SKM-1 (cell line): ENCODE measurements at regions not wholly inside any gene's neighbourhood (a gene's known extent, or its start where the extent isn't known, plus 50 kb on each side); places are given as distances from the start of the nearest gene placed in this dataset.
"Not testable (repeated sequence)": the region's sequence is repeated elsewhere in the genome, so short reads cannot be mapped to it uniquely, and the experiment has no call there.

ENCODE experiments used
- DNase-seq: peaks from one replicate; lab custom pipeline; 2025; ENCODE audit not compliant: unreplicated experiment; lab: John Stamatoyannopoulos, UW

DNA sequence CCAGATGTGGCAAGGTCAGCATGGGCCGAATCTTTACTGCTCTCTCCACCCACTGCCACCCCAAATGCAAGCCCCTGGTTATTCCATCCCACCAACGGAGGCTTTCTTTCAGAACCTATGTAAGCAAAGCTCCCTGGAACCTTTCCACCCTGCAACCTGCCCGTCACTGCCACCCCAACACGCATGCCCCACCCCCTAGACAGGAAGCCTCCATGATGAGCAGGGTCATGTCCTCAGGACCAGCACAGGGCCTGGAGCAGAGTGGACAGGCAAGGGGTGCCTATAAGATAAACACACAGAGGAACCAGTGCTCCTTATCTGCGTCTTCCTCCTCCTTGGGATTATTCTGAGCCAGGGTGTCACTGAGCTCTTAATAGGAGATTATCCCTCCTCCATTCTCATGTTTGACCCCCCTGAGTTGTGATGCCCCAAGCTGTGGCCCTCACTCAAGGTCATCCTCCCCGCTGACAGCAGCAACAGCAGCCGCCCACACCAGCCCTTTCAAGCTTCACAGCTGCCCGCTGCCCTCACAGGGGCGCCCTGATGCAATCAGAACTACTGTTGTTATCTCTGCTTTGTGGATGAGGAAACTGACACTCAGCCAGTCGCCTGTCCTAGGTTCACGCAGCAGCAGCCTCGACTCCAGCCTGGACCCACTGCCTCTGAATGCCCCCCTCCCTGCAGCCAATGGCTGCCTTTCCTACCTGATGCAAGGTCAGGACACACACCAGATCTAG, 647.3 kb downstream of the TBC1D22A start:
- DNase-seq = no peak

DNA sequence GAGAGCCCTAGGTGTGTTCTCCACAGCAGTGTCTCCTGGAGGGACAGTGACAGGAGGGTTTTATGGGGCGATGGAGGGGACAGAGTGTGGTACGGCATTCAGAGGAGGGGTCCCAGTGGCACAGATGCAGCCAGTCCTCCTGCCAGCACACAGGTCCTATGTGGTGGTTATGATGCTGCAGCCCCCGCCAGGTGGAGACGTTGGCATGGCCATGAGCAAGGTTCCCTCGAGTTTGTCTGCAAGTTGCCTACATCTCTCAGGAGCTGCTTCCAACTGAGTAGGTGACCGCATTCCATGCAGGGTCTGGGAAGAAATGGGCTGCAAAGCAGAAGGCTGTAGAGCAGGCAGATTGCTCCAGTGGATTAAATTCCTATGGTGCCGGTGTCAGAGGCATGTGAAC, 646.0 kb downstream of the TBC1D22A start:
- DNase-seq = no peak

DNA sequence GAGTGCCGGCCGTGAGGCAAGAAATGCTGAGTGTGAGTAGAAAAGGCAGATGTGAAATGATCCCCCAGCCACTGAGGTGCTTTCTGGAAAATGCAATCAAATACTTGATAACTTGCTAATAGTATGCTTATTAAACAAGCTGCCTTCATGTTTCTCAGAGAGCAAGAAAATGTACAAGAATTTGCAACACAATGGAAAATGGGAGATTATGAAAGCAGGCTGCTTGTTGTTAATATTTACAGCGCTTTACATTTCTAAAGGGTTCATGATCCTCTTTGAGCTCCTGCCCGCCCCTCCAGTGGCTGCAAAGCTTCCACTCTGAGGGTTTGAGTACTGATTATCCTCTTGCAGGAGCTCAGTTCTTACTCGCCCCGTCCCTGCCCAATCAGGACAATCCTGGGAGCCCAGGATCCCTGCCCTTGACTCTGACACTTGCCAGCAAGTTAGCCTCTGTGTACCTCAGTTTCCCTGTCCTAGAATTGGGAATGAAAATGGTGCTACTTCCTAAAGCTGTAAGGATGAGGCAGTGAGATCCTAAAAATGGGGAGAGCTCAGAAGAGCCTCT, 645.1 kb downstream of the TBC1D22A start:
- DNase-seq = no peak

DNA sequence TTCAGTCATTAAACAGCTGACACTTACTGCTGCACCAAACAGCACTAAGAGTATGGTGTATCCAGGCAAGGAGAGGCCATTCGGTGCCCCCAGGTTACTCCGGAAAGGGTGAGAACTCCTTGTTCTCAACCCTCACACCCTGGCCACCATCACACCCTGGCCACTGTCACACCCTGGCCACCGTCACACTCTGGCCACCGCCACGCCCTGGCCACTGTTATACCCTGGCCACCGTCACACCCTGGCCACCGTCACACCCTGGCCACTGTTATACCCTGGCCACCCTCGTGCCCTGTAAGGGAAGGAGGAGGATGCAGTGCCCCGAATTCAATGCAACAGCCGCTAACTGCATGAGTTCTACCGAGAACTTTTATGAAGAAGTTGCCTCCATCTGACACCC, 644.4 kb downstream of the TBC1D22A start:
- DNase-seq = no peak

DNA sequence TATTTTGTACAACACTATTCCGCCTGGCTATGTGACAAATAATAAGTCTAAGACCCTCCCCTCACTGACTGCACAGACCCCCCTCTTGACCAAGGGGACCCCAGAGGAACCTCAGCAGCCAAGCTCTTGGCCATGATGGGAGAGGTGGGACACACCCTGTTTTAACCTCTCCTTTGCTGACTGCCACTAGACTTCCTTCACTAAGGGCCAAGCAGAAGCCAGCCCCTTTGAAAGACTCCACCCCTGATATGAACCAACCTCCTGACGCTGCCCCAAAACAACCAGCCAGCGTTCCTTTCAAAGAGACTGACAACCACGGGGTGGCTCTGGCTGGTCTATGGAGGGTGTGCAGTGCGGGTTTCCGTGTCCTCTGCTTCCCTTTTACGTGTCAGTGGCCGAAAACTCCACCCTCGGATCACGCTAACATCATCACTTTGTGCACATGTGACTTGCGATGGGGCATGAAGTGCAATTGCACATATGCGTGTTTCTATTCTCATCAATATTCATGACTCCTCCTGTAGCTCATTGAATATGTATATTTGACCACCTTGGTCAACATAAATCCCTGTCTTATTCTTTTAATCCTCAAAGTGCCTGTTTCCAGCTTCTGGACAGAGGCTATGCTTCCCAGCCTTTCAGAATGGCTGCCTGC, 643.9 kb downstream of the TBC1D22A start:
- no peak for DNase-seq

DNA sequence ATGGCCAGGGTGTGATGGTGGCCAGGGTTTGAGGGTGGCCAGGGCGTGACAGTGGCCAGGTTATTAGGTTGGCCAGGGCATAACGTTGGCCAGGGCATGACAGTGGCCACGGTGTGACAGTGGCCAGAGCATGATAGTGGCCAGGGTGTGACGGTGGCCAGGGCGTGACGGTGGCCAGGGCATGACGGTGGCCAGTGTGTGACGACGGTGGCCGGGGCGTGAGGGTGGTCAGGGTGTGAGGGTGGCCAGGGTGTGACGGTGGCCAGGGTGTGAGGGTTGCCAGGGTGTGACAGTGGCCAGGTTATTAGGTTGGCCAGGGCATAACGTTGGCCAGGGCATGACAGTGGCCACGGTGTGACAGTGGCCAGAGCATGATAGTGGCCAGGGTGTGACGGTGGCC, 642.8 kb downstream of the TBC1D22A start:
- DNase-seq = not testable (repeated sequence)

DNA sequence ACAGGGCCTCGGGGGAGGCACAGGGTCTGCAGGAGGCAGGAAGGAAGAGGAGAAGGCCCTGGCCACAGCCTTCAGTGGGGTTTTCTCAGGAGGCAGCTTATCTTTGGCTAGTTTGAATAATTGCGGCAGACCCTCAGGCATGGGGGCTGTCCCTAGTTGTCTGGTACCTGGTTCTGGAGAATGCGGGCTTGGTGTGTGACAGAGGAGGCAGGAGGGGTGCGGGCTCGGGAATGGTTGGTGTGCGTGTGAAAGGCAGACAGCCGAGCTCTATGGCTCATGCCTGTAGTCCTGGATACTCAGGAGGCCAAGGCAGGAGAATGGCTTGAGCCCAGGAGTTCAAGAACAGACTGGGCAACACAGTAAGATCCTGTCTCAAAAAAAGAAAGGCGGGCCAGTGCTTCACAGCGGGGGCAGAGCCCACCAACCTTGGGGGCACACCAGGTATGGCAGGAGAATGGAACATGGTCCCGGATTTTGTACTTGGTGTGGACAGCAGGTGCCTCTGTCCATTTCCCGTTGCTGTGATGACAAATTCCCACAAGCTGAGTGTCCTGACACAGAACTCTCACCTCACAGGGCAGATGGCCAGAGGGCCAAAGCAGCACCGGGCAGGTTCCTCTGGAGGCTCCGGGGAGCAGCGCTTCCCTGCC, 640.6 kb downstream of the TBC1D22A start:
- no peak for DNase-seq

DNA sequence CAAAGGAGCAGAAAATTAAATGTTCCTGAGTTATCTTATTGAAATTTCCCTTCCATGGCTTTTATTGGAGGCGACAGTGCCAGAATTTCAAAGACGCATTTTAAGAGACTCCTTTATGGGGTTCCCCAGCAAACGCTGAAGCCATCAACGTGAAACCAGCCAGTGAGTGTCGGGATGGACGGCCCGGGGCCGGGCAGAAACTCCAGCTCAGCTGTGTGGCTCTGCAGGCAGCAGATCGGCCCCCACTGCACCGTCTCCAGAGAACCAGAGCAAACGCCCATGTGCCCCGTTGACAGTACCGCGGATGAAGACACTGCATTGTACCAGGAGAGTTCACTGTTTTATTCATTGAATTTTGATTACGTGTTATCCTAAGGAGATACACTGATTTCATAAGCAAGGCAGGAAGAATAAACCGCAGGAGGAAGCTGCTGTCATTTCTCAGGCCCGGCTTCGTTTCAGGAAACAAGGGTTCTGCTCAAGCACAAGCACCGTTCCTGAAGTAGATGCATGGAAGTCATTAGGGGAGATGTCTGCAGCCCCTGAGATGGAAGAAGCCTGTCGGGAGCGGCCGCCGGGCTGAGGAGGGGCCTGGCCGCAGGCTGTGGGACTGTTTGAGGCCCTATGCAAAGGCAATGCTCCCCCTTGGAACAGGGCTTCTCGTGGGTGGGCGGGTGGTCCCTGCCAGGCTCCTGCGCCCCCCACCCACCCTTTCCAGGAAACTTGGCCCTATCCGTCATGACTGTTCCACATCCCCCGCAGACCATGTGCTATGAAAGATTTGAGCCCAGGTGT, 639.7 kb downstream of the TBC1D22A start:
- DNase-seq = no peak

DNA sequence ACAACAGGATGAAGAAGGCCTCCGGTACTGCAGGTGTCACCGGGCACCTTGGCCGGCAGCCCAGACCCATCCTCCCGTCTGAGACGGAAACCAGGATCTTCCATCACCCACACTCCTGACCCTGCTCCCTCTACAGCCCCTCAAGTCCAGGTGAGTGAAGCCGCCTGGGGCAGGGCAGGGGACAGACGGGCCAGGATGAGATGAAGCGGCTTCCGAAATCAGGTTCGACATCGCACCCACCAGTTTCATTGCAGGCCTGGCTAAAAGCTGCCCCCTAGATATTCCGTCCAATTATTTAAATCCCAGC, 639.1 kb downstream of the TBC1D22A start:
- DNase-seq = no peak

DNA sequence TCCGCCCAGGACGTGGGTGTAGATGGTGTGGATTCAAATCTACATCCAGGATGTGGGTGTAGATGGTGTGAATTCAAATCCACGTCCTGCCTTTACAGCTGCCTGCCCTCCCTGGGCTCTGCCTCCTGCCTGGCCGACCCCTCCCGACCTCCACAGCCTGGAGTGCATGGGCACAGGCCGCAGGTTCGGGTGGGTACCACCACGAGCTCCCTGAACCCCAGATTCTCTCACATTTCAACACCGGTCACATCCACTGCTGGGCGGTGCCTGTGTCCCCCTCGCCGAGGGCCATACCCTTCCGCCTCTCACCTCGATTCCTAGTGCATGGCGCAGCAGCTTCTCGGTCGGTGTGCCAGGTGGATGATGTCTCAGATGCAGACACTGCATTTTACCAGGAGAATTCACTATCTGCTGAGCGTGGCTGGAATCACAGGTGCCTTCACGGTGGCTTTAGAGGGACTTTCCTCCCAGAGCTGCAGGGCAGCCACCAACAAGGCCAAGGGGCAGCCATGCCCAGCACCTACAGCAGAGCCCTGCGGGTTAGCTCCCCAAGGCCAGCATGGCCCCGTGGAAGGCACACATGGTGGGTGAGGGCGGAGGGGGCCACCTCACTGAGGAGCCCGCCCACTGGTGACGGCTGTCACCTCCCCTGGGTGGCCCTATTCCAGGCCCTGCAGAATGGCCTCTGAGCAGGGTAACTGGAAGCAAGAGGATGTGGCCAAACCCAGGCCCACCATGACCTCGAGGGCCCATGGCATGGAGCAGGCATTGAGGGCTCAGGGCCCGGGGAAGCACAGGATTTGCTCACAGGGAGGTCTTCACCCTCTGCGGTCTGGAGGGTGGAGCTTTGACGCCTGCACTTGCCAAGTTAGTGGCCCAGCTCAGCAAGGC, 638.5 kb downstream of the TBC1D22A start:
- no peak for DNase-seq

DNA sequence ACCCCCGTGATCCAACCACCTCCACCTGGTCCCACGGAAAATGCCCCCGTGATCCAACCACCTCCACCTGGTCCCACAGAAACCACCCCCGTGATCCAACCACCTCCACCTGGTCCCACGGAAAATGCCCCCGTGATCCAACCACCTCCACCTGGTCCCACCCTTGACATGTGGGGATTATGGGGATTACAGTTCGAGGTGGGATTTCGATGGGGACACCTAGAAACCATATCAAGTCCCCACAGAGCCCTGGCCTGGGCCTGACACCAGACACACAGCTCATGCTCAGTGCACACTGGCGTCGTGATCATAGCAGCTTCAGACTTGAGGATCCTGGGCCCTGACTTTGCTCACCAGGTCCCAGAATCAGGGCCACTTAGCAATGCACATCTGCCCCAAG, 637.7 kb downstream of the TBC1D22A start:
- not testable (repeated sequence) for DNase-seq

DNA sequence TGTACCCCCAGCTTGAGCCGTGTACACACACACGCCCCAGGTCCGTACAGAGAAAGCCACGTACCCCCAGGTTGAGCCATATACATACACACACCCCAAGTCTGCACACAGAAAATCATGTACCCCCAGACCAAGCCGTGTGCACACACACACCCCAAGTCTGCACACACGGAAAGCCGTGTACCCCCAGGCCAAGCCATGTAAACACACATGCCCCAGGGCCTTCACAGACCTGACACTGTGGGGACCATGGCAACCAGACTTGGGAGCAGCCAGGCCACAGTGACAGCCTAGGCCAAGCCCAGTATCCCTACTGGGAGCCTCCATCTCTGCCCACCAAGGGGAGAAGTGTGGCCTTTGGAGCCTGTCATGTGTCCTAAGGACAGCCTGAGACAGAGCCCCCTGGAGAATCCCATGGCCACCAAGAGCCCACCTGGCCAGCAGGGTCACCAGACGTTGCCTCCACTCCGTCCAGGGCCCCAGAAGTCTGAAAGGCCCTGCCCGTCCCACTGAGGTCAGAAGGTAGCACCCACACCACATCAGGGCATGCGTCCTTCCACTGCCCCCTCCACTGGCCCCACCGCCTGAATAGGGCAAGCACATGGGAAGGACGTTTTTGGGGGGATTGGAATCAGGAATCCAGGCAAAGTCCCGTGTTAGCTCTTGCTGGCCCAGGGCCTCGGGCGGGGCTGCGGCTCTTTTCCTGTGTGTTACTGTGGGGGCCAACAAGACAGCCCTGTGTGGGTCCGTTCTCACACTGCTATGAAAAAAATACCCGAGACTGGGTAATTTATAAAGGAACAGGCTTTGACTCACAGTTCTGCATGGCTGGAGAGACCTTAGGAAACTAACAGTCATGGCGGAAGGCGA, 636.7 kb downstream of the TBC1D22A start:
- no peak for DNase-seq

DNA sequence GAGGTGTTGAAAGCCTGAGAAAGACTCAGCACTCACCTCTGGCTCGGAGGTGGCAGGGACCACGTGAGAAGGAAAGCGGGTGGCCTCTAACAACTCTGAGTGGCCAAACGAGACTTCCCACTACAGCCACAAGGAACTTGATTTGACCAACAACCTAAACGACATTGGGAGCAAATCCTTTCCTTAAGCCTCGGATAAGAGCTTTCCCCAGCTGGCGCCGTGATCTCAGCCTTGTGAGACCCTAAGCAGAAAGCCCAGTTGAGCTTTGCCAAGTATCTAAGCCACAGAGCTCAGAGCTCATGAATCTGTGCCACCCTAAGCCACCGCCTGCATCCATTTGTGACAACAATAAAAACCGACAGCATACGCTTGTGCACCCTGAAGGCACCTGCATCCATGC, 636.0 kb downstream of the TBC1D22A start:
- DNase-seq = no peak

DNA sequence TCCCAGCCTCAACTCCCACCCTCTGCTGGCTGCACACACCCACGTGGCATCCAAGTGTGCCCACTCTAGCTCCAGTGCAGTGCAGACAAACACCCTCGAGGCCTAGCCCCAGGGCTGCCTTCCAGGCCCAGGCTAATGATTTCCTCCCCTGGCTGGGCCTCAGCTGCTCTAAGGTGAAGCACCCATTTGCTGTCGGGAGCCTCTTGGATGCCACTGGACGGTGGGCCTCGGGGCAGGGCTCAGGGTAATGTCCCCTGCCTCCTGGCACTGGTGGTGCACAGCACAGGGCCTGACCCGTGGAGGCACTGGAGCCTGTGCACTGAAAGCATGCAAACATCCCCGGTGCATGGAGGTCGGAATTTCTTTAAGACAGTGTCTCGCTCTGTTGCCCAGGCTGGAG, 635.2 kb downstream of the TBC1D22A start:
- DNase-seq = no peak

DNA sequence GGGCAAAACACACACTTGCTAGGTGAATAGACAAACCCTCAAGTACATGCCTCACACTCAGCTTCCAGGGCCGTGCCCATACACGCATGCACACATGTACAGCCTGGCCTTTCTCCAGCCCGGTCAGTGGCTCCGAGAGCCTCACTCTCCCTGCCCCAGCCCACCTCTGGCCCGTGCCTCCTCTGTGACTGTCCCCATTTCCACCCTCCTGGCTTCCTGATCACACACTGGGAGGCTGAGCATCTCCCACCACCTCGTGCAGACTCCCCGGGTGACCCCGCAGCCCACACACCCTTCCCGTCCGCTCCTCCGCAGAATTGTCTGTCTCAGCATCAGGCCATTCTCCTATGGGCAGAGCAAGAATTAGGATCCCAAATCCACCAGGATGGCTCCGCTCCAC, 634.1 kb downstream of the TBC1D22A start:
- no peak for DNase-seq

DNA sequence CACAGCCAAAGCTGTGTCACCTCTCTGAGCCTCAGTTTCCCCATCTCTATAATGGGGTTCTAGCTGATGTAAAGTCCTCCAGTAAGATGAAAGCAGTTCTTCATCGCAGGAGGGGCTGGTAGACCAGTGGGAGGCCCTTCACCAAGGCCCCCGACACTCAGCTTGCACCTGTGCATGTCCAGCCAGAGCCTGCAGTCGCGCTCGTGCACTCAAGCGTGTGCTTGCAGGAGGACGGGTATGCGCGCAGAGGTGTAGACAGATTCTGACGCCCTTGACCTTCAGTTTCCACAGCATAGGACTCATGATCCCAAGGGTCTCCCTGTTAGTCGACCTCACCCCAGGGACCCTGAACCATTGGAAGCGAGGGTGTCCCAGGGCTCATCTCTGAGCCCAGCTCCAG, 633.7 kb downstream of the TBC1D22A start:
- no peak for DNase-seq

DNA sequence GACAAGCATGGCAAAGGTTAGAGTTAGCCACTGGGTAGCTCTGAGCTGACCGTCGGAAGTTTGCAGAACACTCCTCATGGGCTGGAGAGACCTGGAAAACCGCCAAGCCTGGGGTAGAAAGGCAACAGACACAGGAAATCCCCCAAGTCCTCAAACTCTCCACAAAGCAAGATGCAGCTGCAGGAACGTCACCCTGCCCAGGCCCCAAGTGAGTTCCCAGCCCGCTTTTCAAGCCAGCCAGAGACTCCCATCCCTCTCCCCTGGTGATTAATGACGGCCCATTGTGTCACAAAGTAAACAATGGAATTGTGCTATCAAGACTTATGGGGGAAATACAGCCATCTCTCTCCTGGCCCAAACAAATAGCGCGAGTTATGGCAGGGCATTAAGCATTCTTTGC, 633.0 kb downstream of the TBC1D22A start:
- DNase-seq = no peak

DNA sequence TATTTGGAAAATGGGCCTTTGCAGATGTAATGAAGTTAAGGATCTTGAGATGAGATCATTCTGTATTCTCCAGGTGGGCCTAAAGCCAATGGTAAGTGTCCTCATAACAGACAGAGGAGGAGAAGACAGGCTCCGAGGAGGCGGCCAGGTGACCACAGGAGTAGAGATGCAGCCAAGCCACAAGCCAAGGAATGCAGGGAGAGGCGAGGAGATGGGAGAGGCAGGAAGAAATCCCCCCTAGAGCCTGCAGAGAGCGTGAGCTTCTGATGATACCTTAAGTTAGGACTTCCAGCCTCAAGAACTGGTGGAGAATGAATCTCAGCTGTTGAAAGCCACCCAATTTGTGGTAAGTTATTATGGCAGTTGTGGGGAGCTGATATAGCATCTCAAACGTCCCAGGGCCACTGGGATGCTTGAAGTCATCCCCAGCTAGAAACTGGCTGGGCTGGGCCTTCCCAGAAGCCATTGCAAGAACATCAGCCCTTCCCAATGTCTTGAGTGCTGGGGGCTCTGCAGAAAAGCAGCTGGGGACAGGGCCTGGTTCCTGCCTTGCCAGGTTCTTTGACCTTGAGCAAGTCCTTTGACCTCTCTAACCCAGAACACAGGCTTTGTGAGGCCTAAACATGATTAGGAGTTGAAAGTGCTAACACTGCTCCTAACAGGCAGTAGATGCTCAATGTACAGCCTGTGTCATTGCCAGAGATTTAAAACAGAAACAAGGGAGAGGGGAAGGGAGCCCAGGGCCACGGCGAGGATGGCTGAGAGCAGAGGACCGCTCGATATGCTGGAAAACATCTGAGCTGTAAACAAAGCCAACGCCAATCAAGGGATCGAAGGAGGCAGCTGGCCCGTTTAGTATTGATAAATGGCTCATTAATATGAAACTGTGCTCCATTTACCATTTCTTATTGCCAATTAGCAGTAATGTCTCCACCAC, 632.3 kb downstream of the TBC1D22A start:
- no peak for DNase-seq
